HG03469 (cell line): ENCODE measurements at regions not wholly inside any gene's neighbourhood (a gene's known extent, or its start where the extent isn't known, plus 50 kb on each side); places are given as distances from the start of the nearest gene placed in this dataset.

Source experiments
- ATAC-seq: cut with Tn5 transposase; IDR thresholded peaks from one replicate; pipeline ENCODE4 v1.9.1; 2021; ENCODE audit warnings: mild to moderate bottlenecking, moderate library complexity, moderate number of reproducible peaks; ENCODE audit not compliant: unreplicated experiment

DNA sequence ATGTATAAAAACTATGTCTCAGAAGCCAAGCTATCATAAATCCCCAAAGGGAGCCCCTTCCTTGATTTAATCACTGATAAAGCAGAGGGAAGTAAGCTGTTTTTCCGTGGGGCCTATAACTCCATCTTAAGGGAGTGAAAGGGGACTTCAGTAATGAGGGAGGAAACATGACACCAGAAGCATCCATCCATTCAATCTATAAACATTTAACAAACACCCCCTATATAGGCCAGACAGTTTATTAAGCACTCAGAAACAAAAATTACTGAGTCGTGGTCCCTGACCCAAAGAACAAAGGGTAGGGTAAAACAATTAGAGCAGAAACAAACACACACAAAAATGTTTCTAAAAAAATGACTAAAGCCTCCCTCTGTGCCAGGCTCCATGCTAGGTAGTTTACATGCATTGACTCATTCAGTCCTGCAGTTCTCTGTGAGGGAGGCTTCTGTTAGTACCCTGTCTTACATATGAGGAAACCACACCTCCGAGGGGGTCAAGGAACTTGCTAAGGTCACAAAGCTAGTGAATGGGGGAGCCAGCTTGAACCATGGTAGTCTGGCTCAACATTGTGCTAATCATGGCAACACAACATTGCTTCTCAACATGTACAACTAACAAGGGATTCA, 472.1 kb downstream of the CDH2 start:
- no peak for ATAC-seq

- ATAC-seq = no peak
Measured at GRCh38 chr18:27699137-27699536, 477.8 kb downstream of the CDH2 start.

- no peak for ATAC-seq
Measured at GRCh38 chr18:27696148-27696547, 480.8 kb downstream of the CDH2 start.

- no peak for ATAC-seq
Measured at GRCh38 chr18:27695503-27695902, 481.4 kb downstream of the CDH2 start.

GRCh38 chr18:27695052-27695451, 481.9 kb downstream of the CDH2 start:
- no peak for ATAC-seq

GRCh38 chr18:27688581-27688980, 488.3 kb downstream of the CDH2 start:
- no peak for ATAC-seq

- ATAC-seq = no peak
Measured at GRCh38 chr18:27687351-27687979, 489.5 kb downstream of the CDH2 start.

GRCh38 chr18:27685807-27686412, 491.0 kb downstream of the CDH2 start:
- no peak for ATAC-seq

- ATAC-seq = no peak
Measured at GRCh38 chr18:27685091-27685490, 491.8 kb downstream of the CDH2 start.

DNA sequence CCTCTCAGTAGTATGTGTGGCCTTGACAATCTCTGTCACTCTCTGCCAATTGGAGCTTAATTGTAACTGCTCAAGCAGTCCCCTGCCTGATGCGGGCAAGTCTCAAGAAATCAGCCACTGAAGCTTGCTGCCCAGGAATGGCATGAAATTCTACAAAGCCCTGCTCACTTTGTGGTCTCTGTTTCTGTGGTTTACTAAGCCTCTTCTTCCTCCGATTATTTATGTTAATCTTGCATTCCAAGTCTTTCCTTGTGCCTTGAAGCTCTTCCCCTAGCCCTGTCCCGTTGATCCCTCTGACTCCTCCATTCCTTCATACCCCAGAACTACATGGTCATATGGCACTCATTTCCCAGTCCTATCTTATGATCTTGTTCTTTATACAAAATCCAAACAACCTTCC, 489.3 kb upstream of the CHST9 start:
- ATAC-seq = no peak

GRCh38 chr18:27673861-27674260, 488.8 kb upstream of the CHST9 start:
- no peak for ATAC-seq

DNA sequence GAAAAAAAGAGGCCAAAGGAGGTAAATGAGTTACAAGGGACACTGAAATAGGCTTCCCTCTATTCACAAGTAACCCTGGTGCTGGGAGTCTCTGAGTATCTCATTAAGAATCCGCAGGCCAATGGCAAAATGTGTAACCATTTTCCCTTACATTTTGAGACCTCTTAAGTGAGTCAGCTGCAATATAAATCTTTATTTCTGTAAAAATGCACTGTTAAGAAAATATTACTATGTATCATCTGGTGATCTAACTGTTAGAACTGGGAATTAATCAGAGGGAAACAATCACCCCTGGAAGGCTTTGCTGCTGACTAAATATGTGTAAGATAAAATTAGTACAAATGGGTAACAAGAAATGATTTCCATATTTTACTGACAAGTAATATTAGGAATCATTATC, 483.1 kb upstream of the CHST9 start:
- ATAC-seq = no peak

- ATAC-seq = no peak
Measured at GRCh38 chr18:27667064-27667463, 482.0 kb upstream of the CHST9 start.

GRCh38 chr18:27666016-27666415, 480.9 kb upstream of the CHST9 start:
- no peak for ATAC-seq

- no peak for ATAC-seq
Measured at GRCh38 chr18:27665264-27665799, 480.2 kb upstream of the CHST9 start.

- ATAC-seq = no peak
Measured at GRCh38 chr18:27662949-27663348, 477.8 kb upstream of the CHST9 start.

DNA sequence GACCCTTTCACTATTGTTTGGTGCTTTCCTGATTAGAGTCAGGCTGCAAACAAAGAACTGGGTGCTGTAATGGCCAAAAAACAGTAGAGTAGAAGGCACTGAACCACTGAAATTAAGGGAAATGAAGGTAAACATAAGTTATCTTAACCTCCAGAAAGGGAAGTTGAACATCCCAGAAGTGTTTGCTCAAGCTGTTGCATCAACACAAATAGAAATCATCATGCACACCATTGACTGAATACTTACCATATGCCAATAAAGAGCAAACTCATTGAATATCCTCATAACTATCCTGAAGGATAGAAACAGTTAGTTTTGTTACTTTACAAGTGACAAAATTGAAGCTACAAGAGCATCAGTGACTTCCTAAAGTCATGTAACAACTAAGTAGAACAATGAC, 477.4 kb upstream of the CHST9 start:
- ATAC-seq = no peak

- no peak for ATAC-seq
Measured at GRCh38 chr18:27661320-27662018, 476.4 kb upstream of the CHST9 start.

DNA sequence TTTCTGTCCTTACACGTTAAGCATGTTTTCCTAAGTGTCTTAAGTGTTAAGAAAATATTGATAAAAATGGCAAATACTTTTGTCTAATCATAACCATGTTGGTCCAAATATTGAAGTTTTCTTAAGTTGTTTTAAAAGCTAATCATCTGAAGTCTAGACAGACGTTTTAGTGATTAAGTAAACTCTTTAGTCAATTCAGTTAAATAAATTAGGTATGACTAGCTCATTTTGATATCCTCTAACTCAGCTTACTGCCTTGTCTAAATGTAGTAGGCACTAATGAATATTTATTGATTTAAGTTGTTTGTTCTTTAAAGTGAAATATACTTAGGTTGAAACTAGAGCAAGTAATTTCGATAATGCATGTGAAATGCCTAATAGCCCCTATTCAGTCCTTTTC, 471.8 kb upstream of the CHST9 start:
- ATAC-seq = no peak

GRCh38 chr18:27656167-27656778, 471.2 kb upstream of the CHST9 start:
- no peak for ATAC-seq

- ATAC-seq = no peak
Measured at GRCh38 chr18:27653247-27653646, 468.1 kb upstream of the CHST9 start.
